H1 (cell line): ENCODE measurements at regions not wholly inside any gene's neighbourhood (a gene's known extent, or its start where the extent isn't known, plus 50 kb on each side); places are given as distances from the start of the nearest gene placed in this dataset.

Experiments
- EP300 ChIP-seq, 2 experiments: IDR thresholded peaks; 1 replicate in 1 of 2; 2 replicates in 1 of 2; pipeline ENCODE4 v1.6.1; 2011 to 2012; ENCODE audit warnings: low read depth in 2 of 2, low read length in 2 of 2, mild to moderate bottlenecking in 2 of 2, borderline replicate concordance in 1 of 2, inconsistent platforms in 1 of 2, moderate library complexity in 1 of 2
- GTF2F1 ChIP-seq: IDR thresholded peaks from 2 replicates; pipeline ENCODE4 v1.6.1; 2012; ENCODE audit warnings: low read depth, low read length, improper control_type of control experiment, borderline replicate concordance
- KDM1A ChIP-seq: fragments of 200-600, 300-600 bp; sonication (generic); IDR thresholded peaks from 2 replicates; pipeline ENCODE4 v1.7.1; 2016; ENCODE audit warnings: mild to moderate bottlenecking, low read length, borderline replicate concordance
- PHF8 ChIP-seq: fragments of 200-600 bp; sonication (generic); conservative IDR thresholded peaks from 2 replicates; pipeline ENCODE4 v1.7.1; 2012; ENCODE audit warnings: low read depth, mild to moderate bottlenecking, inconsistent platforms, low read length, moderate library complexity
- TCF12 ChIP-seq: IDR thresholded peaks from 2 replicates; pipeline ENCODE4 v1.6.1; 2011; ENCODE audit warnings: low read depth, mild to moderate bottlenecking, low read length

- TF ChIP-seq TCF12 (no peak), GTF2F1 (no peak), KDM1A (no peak), EP300 (IDR thresholded peaks at IDR 0.05; ENCODE audit: borderline replicate concordance in 1 of 2, low read depth in 2 of 2, low read length in 2 of 2) (no peak), PHF8 (no peak)
These were observed 244.3 kb upstream of the CDH8 start (continued) for GRCh38 chr16:62280506-62280905.
